ENCODE measurements at regions not wholly inside any gene's neighbourhood (a gene's known extent, or its start where the extent isn't known, plus 50 kb on each side); places are given as distances from the start of the nearest gene placed in this dataset.

DNA sequence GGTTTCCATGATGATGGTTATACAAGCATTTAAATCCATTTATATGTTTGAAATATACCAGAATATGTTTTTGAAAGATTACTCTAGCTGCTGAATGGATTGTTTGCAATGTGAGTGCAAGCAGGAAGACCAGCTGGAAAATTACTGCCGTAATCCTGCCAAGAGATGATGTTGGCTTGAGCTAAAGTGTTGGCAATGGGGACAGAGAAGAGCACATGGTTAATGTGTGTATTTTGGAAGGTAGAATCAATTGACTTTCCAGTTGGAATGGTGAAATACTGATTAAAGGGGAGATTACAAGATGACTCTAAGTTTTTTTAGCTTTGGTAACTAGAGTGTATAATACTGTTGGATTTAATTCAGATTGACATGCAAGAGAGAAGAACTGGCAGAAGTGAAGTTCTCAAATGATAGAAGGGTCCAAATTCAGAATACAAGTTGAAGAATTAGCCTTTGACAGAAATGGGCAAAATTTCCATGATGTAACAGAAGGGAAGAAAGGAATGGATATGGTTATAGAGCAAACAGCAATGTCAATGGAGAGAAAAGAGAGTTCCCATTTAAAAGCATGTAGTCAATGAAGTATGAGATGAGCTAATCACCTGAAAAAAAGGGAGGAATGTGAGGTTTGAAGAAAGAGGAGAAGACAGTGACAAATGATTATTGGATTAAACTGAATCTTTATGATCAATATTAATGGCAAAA, 422.0 kb downstream of the CDC14C start:
- DNase-seq (ENCODE audit: low spot score): no peak
- no peaks in the 10 kb centered on the region for H3K36me3 ChIP-seq (ENCODE audit: control insufficient read depth in 4 of 4, insufficient read depth in 3 of 4, low read depth in 1 of 4, low read length in 3 of 4)
- no peak overlapping the region for H3K9ac ChIP-seq (ENCODE audit: low read depth in 1 of 2, low read length in 2 of 2)
- H3K9me3 ChIP-seq (ENCODE audit: control insufficient read depth in 4 of 4, low read length in 3 of 4): peaks cover 0 to 10% (median 2%) of the 10 kb centered on the region in 4 donors
- no peak overlapping the region for H3K4me3 ChIP-seq (ENCODE audit: low read depth in 1 of 3, low read length in 3 of 3)
- WGBS: 24% methylated on average over 1 of the region's 1 CpG
- TF ChIP-seq NR2F2 (IDR thresholded peaks at IDR 0.05): no peak
- peak; percentile 40 for TF ChIP-seq YY1 (IDR thresholded peaks at IDR 0.05)
- TF ChIP-seq FOXA2 (IDR thresholded peaks at IDR 0.05): peak; percentile 84
- TF ChIP-seq, protein P1, sequence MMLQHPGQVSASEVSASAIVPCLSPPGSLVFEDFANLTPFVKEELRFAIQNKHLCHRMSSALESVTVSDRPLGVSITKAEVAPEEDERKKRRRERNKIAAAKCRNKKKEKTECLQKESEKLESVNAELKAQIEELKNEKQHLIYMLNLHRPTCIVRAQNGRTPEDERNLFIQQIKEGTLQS (IDR thresholded peaks at IDR 0.05): peak; percentile 23
- peak in 1 of 2 donors; percentile 71 for TF ChIP-seq EGR1 (IDR thresholded peaks at IDR 0.05; ENCODE audit: low read depth in 2 of 2)
- TF ChIP-seq, protein P2, sequence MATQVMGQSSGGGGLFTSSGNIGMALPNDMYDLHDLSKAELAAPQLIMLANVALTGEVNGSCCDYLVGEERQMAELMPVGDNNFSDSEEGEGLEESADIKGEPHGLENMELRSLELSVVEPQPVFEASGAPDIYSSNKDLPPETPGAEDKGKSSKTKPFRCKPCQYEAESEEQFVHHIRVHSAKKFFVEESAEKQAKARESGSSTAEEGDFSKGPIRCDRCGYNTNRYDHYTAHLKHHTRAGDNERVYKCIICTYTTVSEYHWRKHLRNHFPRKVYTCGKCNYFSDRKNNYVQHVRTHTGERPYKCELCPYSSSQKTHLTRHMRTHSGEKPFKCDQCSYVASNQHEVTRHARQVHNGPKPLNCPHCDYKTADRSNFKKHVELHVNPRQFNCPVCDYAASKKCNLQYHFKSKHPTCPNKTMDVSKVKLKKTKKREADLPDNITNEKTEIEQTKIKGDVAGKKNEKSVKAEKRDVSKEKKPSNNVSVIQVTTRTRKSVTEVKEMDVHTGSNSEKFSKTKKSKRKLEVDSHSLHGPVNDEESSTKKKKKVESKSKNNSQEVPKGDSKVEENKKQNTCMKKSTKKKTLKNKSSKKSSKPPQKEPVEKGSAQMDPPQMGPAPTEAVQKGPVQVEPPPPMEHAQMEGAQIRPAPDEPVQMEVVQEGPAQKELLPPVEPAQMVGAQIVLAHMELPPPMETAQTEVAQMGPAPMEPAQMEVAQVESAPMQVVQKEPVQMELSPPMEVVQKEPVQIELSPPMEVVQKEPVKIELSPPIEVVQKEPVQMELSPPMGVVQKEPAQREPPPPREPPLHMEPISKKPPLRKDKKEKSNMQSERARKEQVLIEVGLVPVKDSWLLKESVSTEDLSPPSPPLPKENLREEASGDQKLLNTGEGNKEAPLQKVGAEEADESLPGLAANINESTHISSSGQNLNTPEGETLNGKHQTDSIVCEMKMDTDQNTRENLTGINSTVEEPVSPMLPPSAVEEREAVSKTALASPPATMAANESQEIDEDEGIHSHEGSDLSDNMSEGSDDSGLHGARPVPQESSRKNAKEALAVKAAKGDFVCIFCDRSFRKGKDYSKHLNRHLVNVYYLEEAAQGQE (IDR thresholded peaks at IDR 0.05): no peak
- TF ChIP-seq, protein P3, sequence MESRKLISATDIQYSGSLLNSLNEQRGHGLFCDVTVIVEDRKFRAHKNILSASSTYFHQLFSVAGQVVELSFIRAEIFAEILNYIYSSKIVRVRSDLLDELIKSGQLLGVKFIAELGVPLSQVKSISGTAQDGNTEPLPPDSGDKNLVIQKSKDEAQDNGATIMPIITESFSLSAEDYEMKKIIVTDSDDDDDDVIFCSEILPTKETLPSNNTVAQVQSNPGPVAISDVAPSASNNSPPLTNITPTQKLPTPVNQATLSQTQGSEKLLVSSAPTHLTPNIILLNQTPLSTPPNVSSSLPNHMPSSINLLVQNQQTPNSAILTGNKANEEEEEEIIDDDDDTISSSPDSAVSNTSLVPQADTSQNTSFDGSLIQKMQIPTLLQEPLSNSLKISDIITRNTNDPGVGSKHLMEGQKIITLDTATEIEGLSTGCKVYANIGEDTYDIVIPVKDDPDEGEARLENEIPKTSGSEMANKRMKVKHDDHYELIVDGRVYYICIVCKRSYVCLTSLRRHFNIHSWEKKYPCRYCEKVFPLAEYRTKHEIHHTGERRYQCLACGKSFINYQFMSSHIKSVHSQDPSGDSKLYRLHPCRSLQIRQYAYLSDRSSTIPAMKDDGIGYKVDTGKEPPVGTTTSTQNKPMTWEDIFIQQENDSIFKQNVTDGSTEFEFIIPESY (IDR thresholded peaks at IDR 0.05): peak; percentile 35
- TF ChIP-seq RAD21 (IDR thresholded peaks at IDR 0.05): peak in 1 of 2 donors; percentile 28
- TF ChIP-seq TAF1 (conservative IDR thresholded peaks at IDR 0.05): no peak
- peak in 1 of 2 donors; percentile 66 for TF ChIP-seq RXRA (IDR thresholded peaks at IDR 0.05)
- peak in 1 of 2 donors; percentile 53 for TF ChIP-seq HNF4A (conservative IDR thresholded peaks at IDR 0.05)
- peak; percentile 50 for TF ChIP-seq SP1 (IDR thresholded peaks at IDR 0.05)
- TF ChIP-seq, protein P4, sequence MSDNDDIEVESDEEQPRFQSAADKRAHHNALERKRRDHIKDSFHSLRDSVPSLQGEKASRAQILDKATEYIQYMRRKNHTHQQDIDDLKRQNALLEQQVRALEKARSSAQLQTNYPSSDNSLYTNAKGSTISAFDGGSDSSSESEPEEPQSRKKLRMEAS (IDR thresholded peaks at IDR 0.05): peak; percentile 60
- peak in 1 of 2 donors; percentile 47 for TF ChIP-seq JUND (IDR thresholded peaks at IDR 0.05)
- TF ChIP-seq FOXA1 (IDR thresholded peaks at IDR 0.05): peak; percentile 83
- peaks cover 0 to 4% (median 0%) of the 10 kb centered on the region in 4 donors for H3K27me3 ChIP-seq (ENCODE audit: control insufficient read depth in 4 of 4, insufficient read depth in 4 of 4, low read length in 3 of 4)
- H3K27ac ChIP-seq (ENCODE audit: low read depth in 1 of 2, low read length in 2 of 2): no peak overlapping the region
- peaks cover 0 to 16% (median 8%) of the 10 kb centered on the region in 4 donors for H3K4me1 ChIP-seq (ENCODE audit: control insufficient read depth in 4 of 4, insufficient read depth in 4 of 4, low read length in 3 of 4)

DNA sequence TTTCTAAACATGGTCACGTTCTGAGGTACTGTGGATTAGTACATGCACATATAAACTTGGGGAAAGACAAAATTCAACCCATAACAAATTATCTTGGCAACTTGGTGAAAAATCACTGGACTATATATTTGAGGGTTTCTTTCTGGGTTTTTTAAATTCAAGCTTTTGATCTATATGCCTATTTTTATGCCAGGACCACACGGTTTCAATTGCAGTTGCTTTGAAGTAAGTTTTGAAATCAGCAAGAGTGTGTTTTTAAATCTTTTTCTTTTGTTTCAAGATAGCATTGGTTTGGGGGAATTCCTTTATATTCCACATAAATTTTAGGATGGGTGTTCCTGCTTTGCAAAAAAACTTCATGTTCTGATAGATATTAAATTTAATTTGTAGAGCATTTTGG, 406.4 kb upstream of the VWC2 start:
- 44% methylated on average over 2 of the region's 2 CpGs for WGBS
- Histone ChIP-seq H3K27ac (ENCODE audit: low read depth in 1 of 2, low read length in 2 of 2) (no peak overlapping the region), H3K27me3 (ENCODE audit: control insufficient read depth in 4 of 4, insufficient read depth in 4 of 4, low read length in 3 of 4) (peaks cover 0 to 2% (median 0%) of the 10 kb centered on the region in 4 donors), H3K4me1 (ENCODE audit: control insufficient read depth in 4 of 4, insufficient read depth in 4 of 4, low read length in 3 of 4) (no peaks in the 10 kb centered on the region), H3K4me3 (ENCODE audit: low read depth in 1 of 3, low read length in 3 of 3) (no peak overlapping the region), H3K36me3 (ENCODE audit: control insufficient read depth in 4 of 4, insufficient read depth in 3 of 4, low read depth in 1 of 4, low read length in 3 of 4) (no peaks in the 10 kb centered on the region), H3K9ac (ENCODE audit: low read depth in 1 of 2, low read length in 2 of 2) (no peak overlapping the region), H3K9me3 (ENCODE audit: control insufficient read depth in 4 of 4, low read length in 3 of 4) (peaks cover 0 to 5% (median 0%) of the 10 kb centered on the region in 4 donors)
- TF ChIP-seq, protein P5, sequence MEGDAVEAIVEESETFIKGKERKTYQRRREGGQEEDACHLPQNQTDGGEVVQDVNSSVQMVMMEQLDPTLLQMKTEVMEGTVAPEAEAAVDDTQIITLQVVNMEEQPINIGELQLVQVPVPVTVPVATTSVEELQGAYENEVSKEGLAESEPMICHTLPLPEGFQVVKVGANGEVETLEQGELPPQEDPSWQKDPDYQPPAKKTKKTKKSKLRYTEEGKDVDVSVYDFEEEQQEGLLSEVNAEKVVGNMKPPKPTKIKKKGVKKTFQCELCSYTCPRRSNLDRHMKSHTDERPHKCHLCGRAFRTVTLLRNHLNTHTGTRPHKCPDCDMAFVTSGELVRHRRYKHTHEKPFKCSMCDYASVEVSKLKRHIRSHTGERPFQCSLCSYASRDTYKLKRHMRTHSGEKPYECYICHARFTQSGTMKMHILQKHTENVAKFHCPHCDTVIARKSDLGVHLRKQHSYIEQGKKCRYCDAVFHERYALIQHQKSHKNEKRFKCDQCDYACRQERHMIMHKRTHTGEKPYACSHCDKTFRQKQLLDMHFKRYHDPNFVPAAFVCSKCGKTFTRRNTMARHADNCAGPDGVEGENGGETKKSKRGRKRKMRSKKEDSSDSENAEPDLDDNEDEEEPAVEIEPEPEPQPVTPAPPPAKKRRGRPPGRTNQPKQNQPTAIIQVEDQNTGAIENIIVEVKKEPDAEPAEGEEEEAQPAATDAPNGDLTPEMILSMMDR (IDR thresholded peaks at IDR 0.05; ENCODE audit: low read depth, low read length, missing input control): no peak
- no peak for TF ChIP-seq YY1 (IDR thresholded peaks at IDR 0.05)
- TF ChIP-seq SP1 (IDR thresholded peaks at IDR 0.05): no peak
- TF ChIP-seq NR2F2 (IDR thresholded peaks at IDR 0.05): no peak
- no peak for TF ChIP-seq GABPA (IDR thresholded peaks at IDR 0.05 in 1 of 2, conservative IDR thresholded peaks at IDR 0.05 in 1 of 2)
- TF ChIP-seq, protein P1 (IDR thresholded peaks at IDR 0.05): no peak
- TF ChIP-seq, protein P4 (IDR thresholded peaks at IDR 0.05): no peak
- TF ChIP-seq FOXA1 (IDR thresholded peaks at IDR 0.05): no peak
- TF ChIP-seq, protein P2 (IDR thresholded peaks at IDR 0.05): no peak
- no peak for TF ChIP-seq FOXA2 (IDR thresholded peaks at IDR 0.05)
- TF ChIP-seq HNF4G (IDR thresholded peaks at IDR 0.05): no peak
- no peak for TF ChIP-seq JUND (IDR thresholded peaks at IDR 0.05)
- no peak for TF ChIP-seq RXRA (IDR thresholded peaks at IDR 0.05)
- TF ChIP-seq HNF4A (conservative IDR thresholded peaks at IDR 0.05): no peak
- DNase-seq (ENCODE audit: low spot score): no peak

Measured in liver (tissue), 8 donors.